ENCODE measurements at regions not wholly inside any gene's neighbourhood (a gene's known extent, or its start where the extent isn't known, plus 50 kb on each side); places are given as distances from the start of the nearest gene placed in this dataset.

GRCh38 chr2:120974950-120975349 lies 239.3 kb downstream of the GLI2 start:
- no peak for TF ChIP-seq FOXK2 (IDR thresholded peaks at IDR 0.05)
- no peak for TF ChIP-seq ARNT (IDR thresholded peaks at IDR 0.05)
- no peak for TF ChIP-seq PKNOX1 (IDR thresholded peaks at IDR 0.05)
- TF ChIP-seq TARDBP (IDR thresholded peaks at IDR 0.05), result no peak
- no peak for TF ChIP-seq SP1 (IDR thresholded peaks at IDR 0.05)
- TF ChIP-seq CTBP1 (IDR thresholded peaks at IDR 0.05; ENCODE audit: borderline replicate concordance), result no peak
